ENCODE measurements at regions not wholly inside any gene's neighbourhood (a gene's known extent, or its start where the extent isn't known, plus 50 kb on each side); places are given as distances from the start of the nearest gene placed in this dataset.

DNA sequence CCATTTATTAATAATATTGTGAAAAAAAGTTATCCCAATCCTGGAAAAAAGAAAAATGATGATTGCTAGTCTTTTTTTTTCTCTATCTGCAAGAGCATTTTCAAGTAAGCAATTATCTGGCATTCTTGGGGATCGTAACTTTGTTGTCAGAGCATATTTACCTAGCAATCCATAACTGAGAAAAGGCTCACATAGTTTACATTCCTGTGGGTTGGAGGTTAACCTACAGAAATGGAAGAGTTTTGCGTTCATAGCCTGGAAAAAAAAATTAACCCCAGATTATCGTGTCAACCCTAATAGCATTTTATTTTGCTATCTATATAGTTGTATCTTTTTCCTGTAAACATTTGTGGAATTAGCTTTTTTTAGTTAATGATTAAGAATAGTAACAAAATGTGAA, 292.3 kb downstream of the DAD1 start:
- ChIA-PET CTCF (interaction anchor here (0.8 to 1.7 kb wide), 8 partner anchors 10 to 94 kb away, joined by 3 to 8 read pairs (median 4); no protein-coding TSS in a partner anchor), SMC1A (ENCODE audit: uncharacterized antibody, unreplicated experiment) (interaction anchor here (0.7 to 1.2 kb wide), 4 partner anchors 14 to 82 kb away, joined by 3 to 4 read pairs (median 3); no protein-coding TSS in a partner anchor), RAD21 (ENCODE audit: unreplicated experiment) (interaction anchor here (1.3 kb wide), 1 partner anchor 78 kb away, joined by 4 read pairs; no protein-coding TSS in a partner anchor), POLR2A (interaction anchor here (1.8 kb wide), 1 partner anchor 15 kb away, joined by 3 read pairs; no protein-coding TSS in a partner anchor)
- TF ChIP-seq, protein P1, sequence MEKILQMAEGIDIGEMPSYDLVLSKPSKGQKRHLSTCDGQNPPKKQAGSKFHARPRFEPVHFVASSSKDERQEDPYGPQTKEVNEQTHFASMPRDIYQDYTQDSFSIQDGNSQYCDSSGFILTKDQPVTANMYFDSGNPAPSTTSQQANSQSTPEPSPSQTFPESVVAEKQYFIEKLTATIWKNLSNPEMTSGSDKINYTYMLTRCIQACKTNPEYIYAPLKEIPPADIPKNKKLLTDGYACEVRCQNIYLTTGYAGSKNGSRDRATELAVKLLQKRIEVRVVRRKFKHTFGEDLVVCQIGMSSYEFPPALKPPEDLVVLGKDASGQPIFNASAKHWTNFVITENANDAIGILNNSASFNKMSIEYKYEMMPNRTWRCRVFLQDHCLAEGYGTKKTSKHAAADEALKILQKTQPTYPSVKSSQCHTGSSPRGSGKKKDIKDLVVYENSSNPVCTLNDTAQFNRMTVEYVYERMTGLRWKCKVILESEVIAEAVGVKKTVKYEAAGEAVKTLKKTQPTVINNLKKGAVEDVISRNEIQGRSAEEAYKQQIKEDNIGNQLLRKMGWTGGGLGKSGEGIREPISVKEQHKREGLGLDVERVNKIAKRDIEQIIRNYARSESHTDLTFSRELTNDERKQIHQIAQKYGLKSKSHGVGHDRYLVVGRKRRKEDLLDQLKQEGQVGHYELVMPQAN (conservative IDR thresholded peaks at IDR 0.05) = no peak
- TF ChIP-seq BCL3 (IDR thresholded peaks at IDR 0.05; ENCODE audit: borderline replicate concordance, insufficient read depth, low read depth, low read length, poor library complexity, severe bottlenecking) (no peak), MYB (IDR thresholded peaks at IDR 0.05; ENCODE audit: borderline replicate concordance, low read depth, low read length) (no peak), RB1 (IDR thresholded peaks at IDR 0.05; ENCODE audit: borderline replicate concordance) (no peak), GABPA (IDR thresholded peaks at IDR 0.05; ENCODE audit: low read depth) (no peak), HDAC2 (IDR thresholded peaks at IDR 0.05) (no peak)
- no peak overlapping the region for H3K27ac ChIP-seq (ENCODE audit: control insufficient read depth, insufficient read depth)
- no peaks in the 10 kb centered on the region for H3K4me1 ChIP-seq (ENCODE audit: control insufficient read depth, insufficient read depth, low read length)
- intact Hi-C loops (cut with micrococcal nuclease; ENCODE audit: unreplicated experiment) (no loop called here), in situ Hi-C loops (cut with MboI) (no loop called here)
- no peak overlapping the region for H3K9ac ChIP-seq (ENCODE audit: control insufficient read depth, insufficient read depth, low read length)
- H3K4me2 ChIP-seq (ENCODE audit: control insufficient read depth, insufficient read depth) = no peak overlapping the region
- H3K4me3 ChIP-seq = no peak overlapping the region
- H3K36me3 ChIP-seq (ENCODE audit: control insufficient read depth in 2 of 2, insufficient read depth in 2 of 2, low read length in 1 of 2) = no peaks in the 10 kb centered on the region
- H3K27me3 ChIP-seq (replicated peaks in 1 of 2; ENCODE audit: control insufficient read depth in 2 of 2, insufficient read depth in 2 of 2, low read length in 1 of 2) = no peaks in the 10 kb centered on the region
- FAIRE-seq = no peak
- no peaks in the 10 kb centered on the region for H4K20me1 ChIP-seq (ENCODE audit: control insufficient read depth, insufficient read depth)
- BruUV-seq (replicated peaks) = no TSS peak
- DNase-seq (ENCODE audit: low read depth, low spot score) = no peak
- no peak overlapping the region for H2AFZ ChIP-seq (ENCODE audit: control insufficient read depth, low read depth, low read length)
- H3K9me3 ChIP-seq (replicated peaks; ENCODE audit: control insufficient read depth, insufficient read depth, low read length) = no peaks in the 10 kb centered on the region
- WGBS (ENCODE audit: insufficient coverage, insufficient replicate concordance, low lambda C conversion rate, missing lambda C conversion rate) = 56% methylated on average over 3 of the region's 3 CpGs
- H3K79me2 ChIP-seq (ENCODE audit: control insufficient read depth, insufficient read depth, low read length) = no peaks in the 10 kb centered on the region
- no peak for ATAC-seq
